Peyer's patch (tissue), 4 donors: ENCODE measurements at regions not wholly inside any gene's neighbourhood (a gene's known extent, or its start where the extent isn't known, plus 50 kb on each side); places are given as distances from the start of the nearest gene placed in this dataset.

ENCODE experiments used
- CTCF ChIP-seq, 6 experiments: fragments of 450-650 bp in 4 of 6; fragments of 200-600 bp in 2 of 6; sonication (generic) in 1 of 6; IDR thresholded peaks; one replicate each; pipeline ENCODE4 v1.5.1; 2017 to 2019; ENCODE audit warnings: antibody characterized with exemption in 6 of 6, mild to moderate bottlenecking in 3 of 6, moderate library complexity in 1 of 6
- POLR2A ChIP-seq, 2 donors: fragments of 450-650 bp; IDR thresholded peaks; one replicate each; pipeline ENCODE4 v1.5.1; 2017; ENCODE audit warnings: antibody characterized with exemption in 2 of 2, mild to moderate bottlenecking in 2 of 2, moderate library complexity in 2 of 2

DNA sequence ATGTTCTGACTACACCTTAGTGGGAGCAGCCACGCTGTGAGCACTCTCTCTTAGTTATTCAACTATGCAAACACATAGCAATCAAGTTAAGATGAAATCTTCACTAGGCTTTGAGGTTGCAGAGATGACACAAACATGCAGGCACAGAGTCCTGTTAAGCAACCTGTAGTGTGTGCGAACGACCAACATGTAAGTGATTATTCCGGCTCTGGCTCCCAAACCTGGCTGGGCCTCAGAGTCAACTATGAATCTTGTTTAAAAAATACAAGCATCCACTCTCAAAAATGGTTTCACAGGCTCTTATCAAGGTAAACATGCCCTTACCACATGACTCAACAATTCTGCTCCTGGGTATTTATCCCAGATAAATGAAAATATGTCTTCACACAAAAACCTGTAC lies 91.4 kb downstream of the IRS2 start:
- TF ChIP-seq CTCF (IDR thresholded peaks at IDR 0.05) = no peak
- TF ChIP-seq POLR2A (IDR thresholded peaks at IDR 0.05) = no peak
